ENCODE measurements at regions not wholly inside any gene's neighbourhood (a gene's known extent, or its start where the extent isn't known, plus 50 kb on each side); places are given as distances from the start of the nearest gene placed in this dataset.

- TF ChIP-seq, protein P1, sequence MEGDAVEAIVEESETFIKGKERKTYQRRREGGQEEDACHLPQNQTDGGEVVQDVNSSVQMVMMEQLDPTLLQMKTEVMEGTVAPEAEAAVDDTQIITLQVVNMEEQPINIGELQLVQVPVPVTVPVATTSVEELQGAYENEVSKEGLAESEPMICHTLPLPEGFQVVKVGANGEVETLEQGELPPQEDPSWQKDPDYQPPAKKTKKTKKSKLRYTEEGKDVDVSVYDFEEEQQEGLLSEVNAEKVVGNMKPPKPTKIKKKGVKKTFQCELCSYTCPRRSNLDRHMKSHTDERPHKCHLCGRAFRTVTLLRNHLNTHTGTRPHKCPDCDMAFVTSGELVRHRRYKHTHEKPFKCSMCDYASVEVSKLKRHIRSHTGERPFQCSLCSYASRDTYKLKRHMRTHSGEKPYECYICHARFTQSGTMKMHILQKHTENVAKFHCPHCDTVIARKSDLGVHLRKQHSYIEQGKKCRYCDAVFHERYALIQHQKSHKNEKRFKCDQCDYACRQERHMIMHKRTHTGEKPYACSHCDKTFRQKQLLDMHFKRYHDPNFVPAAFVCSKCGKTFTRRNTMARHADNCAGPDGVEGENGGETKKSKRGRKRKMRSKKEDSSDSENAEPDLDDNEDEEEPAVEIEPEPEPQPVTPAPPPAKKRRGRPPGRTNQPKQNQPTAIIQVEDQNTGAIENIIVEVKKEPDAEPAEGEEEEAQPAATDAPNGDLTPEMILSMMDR (IDR thresholded peaks at IDR 0.05) = no peak
- no peak for TF ChIP-seq POLR2A (IDR thresholded peaks at IDR 0.05)
These were observed 1223.6 kb upstream of the GJE1 start for GRCh38 chr6:140909156-140909555.

Data from Peyer's patch (tissue), 4 donors.